ENCODE measurements at regions not wholly inside any gene's neighbourhood (a gene's known extent, or its start where the extent isn't known, plus 50 kb on each side); places are given as distances from the start of the nearest gene placed in this dataset.
A peak's percentile ranks its signal among the peaks of the same experiment; 100 is the strongest.

DNA sequence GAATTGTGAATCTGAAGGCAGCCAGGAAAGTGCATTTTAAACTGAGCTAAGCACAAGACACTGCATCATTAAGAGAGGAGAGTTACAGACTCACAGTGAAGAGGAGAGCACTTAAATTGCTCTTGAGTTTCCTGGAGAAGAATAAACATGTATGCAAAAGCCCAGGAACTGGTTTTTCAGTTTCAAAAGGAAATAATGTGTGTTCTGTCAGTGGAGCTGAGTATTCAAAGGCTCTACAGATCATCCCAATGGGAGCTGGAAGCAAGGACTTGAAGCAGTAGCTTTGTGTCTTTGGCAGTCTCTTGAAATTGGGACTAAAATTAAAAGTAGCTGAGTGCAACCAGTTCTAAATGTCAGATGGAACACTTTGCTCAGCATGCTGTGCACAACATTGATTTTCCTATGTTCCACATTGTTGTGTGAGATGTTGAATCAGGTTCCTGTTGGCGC lies 147.5 kb upstream of the ANK2 start:
- Histone ChIP-seq H3K9me3 (no peaks in the 10 kb centered on the region), H3K27me3 (no peaks in the 10 kb centered on the region), H3K36me3 (no peaks in the 10 kb centered on the region), H3K4me3 (no peak overlapping the region), H3K4me1 (no peaks in the 10 kb centered on the region), H3K27ac (no peak overlapping the region)
- intact Hi-C loops (cut with DNase I), result no loop called here
- no peak for TF ChIP-seq CTCF (IDR thresholded peaks at IDR 0.05)
- no peak for DNase-seq (ENCODE audit: low spot score in 2 of 2)

GRCh38 chr4:112905728-112906127 lies 143.7 kb upstream of the ANK2 start:
- no peak for TF ChIP-seq CTCF (IDR thresholded peaks at IDR 0.05)
- Histone ChIP-seq H3K27ac (no peak overlapping the region), H3K4me3 (no peak overlapping the region), H3K9me3 (no peaks in the 10 kb centered on the region), H3K27me3 (no peaks in the 10 kb centered on the region), H3K36me3 (no peaks in the 10 kb centered on the region), H3K4me1 (peaks cover 0 to 5% of the 10 kb centered on the region in 2 donors)
- no peak for DNase-seq (ENCODE audit: low spot score in 2 of 2)
- intact Hi-C loops (cut with DNase I), result no loop called here

DNA sequence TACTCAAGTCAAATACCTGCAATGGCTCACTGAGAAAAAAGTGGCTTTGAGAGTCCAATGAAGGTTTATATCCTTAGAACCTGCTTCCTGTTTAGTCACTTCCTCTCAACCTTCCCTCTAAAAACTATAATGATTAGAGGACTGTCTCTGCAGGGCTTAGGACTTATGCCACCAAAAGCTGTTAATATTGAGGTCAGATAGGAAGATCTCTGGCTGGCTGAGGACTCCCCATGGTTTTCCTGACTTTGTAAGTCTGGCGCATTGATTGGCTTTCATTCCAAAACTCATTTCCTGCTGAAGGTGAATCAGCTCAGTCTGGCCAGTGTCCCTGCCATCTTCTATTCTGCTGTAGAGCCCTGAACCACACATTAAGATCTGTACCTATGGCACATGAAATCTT lies 140.9 kb upstream of the ANK2 start:
- Histone ChIP-seq H3K4me3 (no peak overlapping the region), H3K27me3 (no peaks in the 10 kb centered on the region), H3K9me3 (no peaks in the 10 kb centered on the region), H3K27ac (no peak overlapping the region), H3K4me1 (peaks cover 0 to 5% of the 10 kb centered on the region in 2 donors), H3K36me3 (no peaks in the 10 kb centered on the region)
- TF ChIP-seq CTCF (IDR thresholded peaks at IDR 0.05), result no peak
- intact Hi-C loops (cut with DNase I), result no loop called here
- DNase-seq (ENCODE audit: low spot score in 2 of 2), result no peak

DNA sequence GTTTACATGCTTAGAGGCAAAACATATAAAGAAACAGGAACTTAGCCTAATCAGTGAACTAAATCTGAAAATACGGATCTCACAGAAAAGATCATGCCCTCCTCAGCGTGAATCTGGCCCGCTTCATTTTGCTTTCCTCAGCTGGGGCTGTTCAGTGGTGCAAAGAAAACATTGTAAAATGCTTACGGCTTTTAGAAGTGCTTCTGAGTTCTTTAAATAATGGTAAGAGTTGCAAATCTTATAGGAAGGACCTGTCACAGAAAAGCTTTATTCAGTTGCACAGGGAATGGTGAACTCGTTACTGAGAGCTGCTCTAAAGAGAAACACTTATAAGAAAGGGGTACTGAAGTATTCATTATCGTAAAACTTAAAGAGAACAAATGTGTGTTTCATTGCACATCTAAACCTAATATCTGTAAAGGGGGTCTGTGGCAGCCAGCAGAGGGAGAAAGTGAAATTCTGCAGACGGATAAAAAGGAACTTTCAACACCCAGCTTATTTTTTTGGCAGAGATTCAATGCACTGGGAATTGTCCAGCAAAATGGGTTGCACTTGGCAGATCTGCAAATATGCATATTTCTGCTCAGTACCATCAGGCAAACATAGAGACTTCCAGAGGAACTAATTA lies 139.2 kb upstream of the ANK2 start:
- no peaks in the 10 kb centered on the region for H3K27me3 ChIP-seq
- H3K27ac ChIP-seq, result no peak overlapping the region
- H3K36me3 ChIP-seq, result no peaks in the 10 kb centered on the region
- no peak for DNase-seq (ENCODE audit: low spot score in 2 of 2)
- H3K4me1 ChIP-seq, result peaks cover 0 to 5% of the 10 kb centered on the region in 2 donors
- intact Hi-C loops (cut with DNase I), result no loop called here
- TF ChIP-seq CTCF (IDR thresholded peaks at IDR 0.05), result peak in 1 of 3 experiments; percentile 7
- peak overlapping the region; percentile 13 to 50 for H3K4me3 ChIP-seq
- H3K9me3 ChIP-seq, result no peaks in the 10 kb centered on the region

DNA sequence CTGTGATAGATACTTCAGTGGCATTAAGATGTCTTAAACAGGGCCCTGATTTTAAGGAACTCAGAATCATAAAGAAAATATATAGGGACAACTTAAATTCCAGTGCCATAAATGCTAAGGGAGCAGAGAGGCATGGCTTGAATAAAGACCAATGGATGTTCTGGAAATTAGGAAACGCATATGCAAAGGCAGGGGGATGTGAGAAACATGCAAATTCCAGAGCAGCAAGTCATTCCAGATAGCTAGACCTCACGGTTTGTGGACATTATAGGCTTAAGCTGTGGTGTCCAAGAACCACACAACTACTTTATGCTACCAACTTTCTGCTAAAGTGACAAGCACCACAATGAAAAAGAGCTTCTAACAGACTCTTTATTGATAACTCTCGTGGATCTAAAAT lies 132.6 kb upstream of the ANK2 start:
- Histone ChIP-seq H3K27ac (no peak overlapping the region), H3K9me3 (no peaks in the 10 kb centered on the region), H3K36me3 (no peaks in the 10 kb centered on the region), H3K27me3 (no peaks in the 10 kb centered on the region), H3K4me1 (no peaks in the 10 kb centered on the region), H3K4me3 (no peak overlapping the region)
- no peak for DNase-seq (ENCODE audit: low spot score in 2 of 2)
- TF ChIP-seq CTCF (IDR thresholded peaks at IDR 0.05), result no peak
- intact Hi-C loops (cut with DNase I), result no loop called here

- H3K4me1 ChIP-seq, result peaks cover 0 to 12% of the 10 kb centered on the region in 2 donors
- peak overlapping the region; percentile 12 to 57 for H3K27ac ChIP-seq
- no peak overlapping the region for H3K4me3 ChIP-seq
Measured at GRCh38 chr4:112923516-112923915, 125.9 kb upstream of the ANK2 start.

More at GRCh38 chr4:112923516-112923915, 125.9 kb upstream of the ANK2 start:
- intact Hi-C loops (cut with DNase I), result loop anchor here (5.0 kb wide), 1 partner anchor 66 kb away; no protein-coding TSS in a partner anchor
- no peak for DNase-seq (ENCODE audit: low spot score in 2 of 2)
- no peak for TF ChIP-seq CTCF (IDR thresholded peaks at IDR 0.05)
- no peaks in the 10 kb centered on the region for H3K36me3 ChIP-seq
- no peaks in the 10 kb centered on the region for H3K27me3 ChIP-seq
- no peaks in the 10 kb centered on the region for H3K9me3 ChIP-seq
